Endothelial cell of umbilical vein (primary cell): ENCODE measurements at regions not wholly inside any gene's neighbourhood (a gene's known extent, or its start where the extent isn't known, plus 50 kb on each side); places are given as distances from the start of the nearest gene placed in this dataset.

Source experiments
- BruUV-seq: library from RNA; stranded (reverse); fragments of 400-500 nt; replicated peaks from 2 replicates; lab custom pipeline; 2021; lab: Mats Ljungman, UMichigan
- CTCF ChIA-PET: fragments of 300-600, 350-600 bp; sonication (Branson Sonifier 250); formaldehyde crosslinking; loops from one replicate; lab custom pipeline; 2021; ENCODE audit warnings: antibody characterized with exemption, inconsistent platforms; lab: Charles Lee
- POLR2A ChIA-PET: fragments of 300-600, 350-600 bp; sonication (Branson Sonifier 250); formaldehyde crosslinking; loops from one replicate; lab custom pipeline; 2021; ENCODE audit warnings: antibody characterized with exemption, inconsistent platforms; lab: Charles Lee
- DNase-seq: peaks from one replicate; pipeline ENCODE4 v3.0.0-alpha.2; 2011; ENCODE audit warnings: low read depth, low spot score
- FAIRE-seq: peaks from 2 replicates; lab custom pipeline; 2011; peaks lifted over from hg19 to GRCh38; lab: Jason Lieb, UNC
- H2AFZ ChIP-seq: 2 replicates; pipeline ENCODE4 v1.6.0; 2012; ENCODE audit warnings: low read depth, low read length, control low read depth, inconsistent platforms
- H3K27ac ChIP-seq: 2 replicates; pipeline ENCODE4 v1.5.1; 2011; ENCODE audit warnings: low read depth, mild to moderate bottlenecking, control low read depth, low read length, moderate library complexity; ENCODE audit not compliant: insufficient read depth
- H3K27me3 ChIP-seq, 2 experiments: 2 replicates each; pipeline versions ENCODE4 v1.6.0 to v1.6.1; 2011; ENCODE audit warnings: low read length in 2 of 2, mixed read lengths in 1 of 2; ENCODE audit not compliant: control insufficient read depth in 2 of 2, insufficient read depth in 2 of 2
- H3K36me3 ChIP-seq, 2 experiments: 2 replicates in 1 of 2; 3 replicates in 1 of 2; pipeline ENCODE4 v1.5.1; 2011; ENCODE audit warnings: low read length in 2 of 2, mild to moderate bottlenecking in 1 of 2, moderate library complexity in 1 of 2; ENCODE audit not compliant: control insufficient read depth in 2 of 2, insufficient read depth in 2 of 2; ENCODE audit errors: extremely low read depth in 1 of 2
- H3K4me1 ChIP-seq: 3 replicates; pipeline ENCODE4 v1.5.1; 2011; ENCODE audit warnings: mild to moderate bottlenecking, low read length; ENCODE audit not compliant: control insufficient read depth, insufficient read depth; ENCODE audit errors: extremely low read depth
- H3K4me2 ChIP-seq: 2 replicates; pipeline ENCODE4 v1.6.1; 2011; ENCODE audit warnings: low read length, control low read depth, mixed read lengths; ENCODE audit not compliant: insufficient read depth
- H3K4me3 ChIP-seq, 3 experiments: fragments of 200-600 bp in 1 of 3; sonication (generic), shearing (Covaris generic) in 1 of 3; replicated peaks in 1 of 3; 2 replicates each; pipeline ENCODE4 v1.5.1; 2011 to 2016; ENCODE audit warnings: control low read depth in 3 of 3, low read length in 3 of 3, mild to moderate bottlenecking in 2 of 3, inconsistent platforms in 1 of 3, low read depth in 1 of 3, moderate library complexity in 1 of 3; ENCODE audit not compliant: insufficient read depth in 1 of 3
- H3K79me2 ChIP-seq: 2 replicates; pipeline ENCODE4 v1.6.0; 2012; ENCODE audit warnings: low read length, inconsistent platforms; ENCODE audit not compliant: control insufficient read depth, insufficient read depth
- H3K9ac ChIP-seq: replicated peaks from 2 replicates; pipeline ENCODE3; 2011; ENCODE audit warnings: low read length, control low read depth; ENCODE audit not compliant: insufficient read depth; ENCODE audit errors: extremely low read depth
- H3K9me1 ChIP-seq: replicated peaks from 3 replicates; pipeline ENCODE4 v1.6.0; 2011; ENCODE audit warnings: mild to moderate bottlenecking, low read length; ENCODE audit not compliant: control insufficient read depth, insufficient read depth; ENCODE audit errors: extremely low read depth
- H3K9me3 ChIP-seq: replicated peaks from 2 replicates; pipeline ENCODE4 v1.5.1; 2012; ENCODE audit warnings: low read length, inconsistent platforms; ENCODE audit not compliant: control insufficient read depth, insufficient read depth
- H4K20me1 ChIP-seq: replicated peaks from 2 replicates; pipeline ENCODE3; 2011; ENCODE audit warnings: mild to moderate bottlenecking, low read length; ENCODE audit not compliant: control insufficient read depth, insufficient read depth; ENCODE audit errors: extremely low read depth
- CTCF ChIP-seq, 2 donors: IDR thresholded peaks; 1 replicate in 1 of 2; 2 replicates in 1 of 2; pipeline ENCODE4 v1.5.1; 2011; ENCODE audit warnings: low read length in 2 of 2, mild to moderate bottlenecking in 2 of 2, moderate library complexity in 2 of 2, control low read depth in 1 of 2, inconsistent platforms in 1 of 2, low read depth in 1 of 2; ENCODE audit not compliant: insufficient read depth in 1 of 2; ENCODE audit errors: extremely low read depth in 1 of 2
- FOS ChIP-seq: IDR thresholded peaks from 2 replicates; pipeline ENCODE4 v1.6.1; 2011; ENCODE audit warnings: mild to moderate bottlenecking, low read length, moderate library complexity, borderline replicate concordance; ENCODE audit not compliant: insufficient read depth
- GATA2 ChIP-seq: IDR thresholded peaks from 2 replicates; pipeline ENCODE4 v1.7.0; 2011; ENCODE audit warnings: low read depth, mild to moderate bottlenecking, moderate library complexity, mixed read lengths, low read length; ENCODE audit not compliant: insufficient read length, insufficient read depth
- JUN ChIP-seq: IDR thresholded peaks from 2 replicates; pipeline ENCODE4 v1.6.1; 2011; ENCODE audit warnings: borderline replicate concordance, low read depth; ENCODE audit not compliant: insufficient read length, insufficient read depth
- MYC ChIP-seq: IDR thresholded peaks from one replicate; pipeline ENCODE4 v1.6.1; 2011; ENCODE audit warnings: mild to moderate bottlenecking, low read depth, low read length
- POLR2A ChIP-seq: IDR thresholded peaks from 2 replicates; pipeline ENCODE4 v1.6.1; 2012; ENCODE audit warnings: low read depth, mild to moderate bottlenecking, control low read depth, low read length
- POLR2AphosphoS5 ChIP-seq: IDR thresholded peaks from 2 replicates; pipeline ENCODE4 v1.6.1; 2012; ENCODE audit warnings: low read depth, mild to moderate bottlenecking, control low read depth, low read length, moderate library complexity; ENCODE audit not compliant: insufficient read depth
- dilution Hi-C: fragments of 300-500 bp; cut with MboI; formaldehyde crosslinking; loops from one replicate; pipeline ENCODE4 v1.15.0; 2019; ENCODE audit warnings: low sequenced_read_pairs; ENCODE audit not compliant: extremely low pct_ligation_motif_present
- intact Hi-C: fragments of 100-400 bp; cut with micrococcal nuclease; formaldehyde crosslinking; loops from one replicate; pipeline ENCODE4 v1.10.0; 2022
- TF ChIP-seq, protein P1 (sequence below): IDR thresholded peaks from 2 replicates; pipeline ENCODE4 v1.6.1; 2011; ENCODE audit not compliant: insufficient read depth, insufficient read length

- no peaks in the 10 kb centered on the region for H3K9me3 ChIP-seq
- dilution Hi-C loops (no loop called here), intact Hi-C loops (no loop called here)
- no peak for TF ChIP-seq POLR2A
- no peak for TF ChIP-seq GATA2
- TF ChIP-seq FOS: peak; percentile 63
- H3K4me1 ChIP-seq: no peaks in the 10 kb centered on the region
- H3K27me3 ChIP-seq: no peaks in the 10 kb centered on the region
- H4K20me1 ChIP-seq: no peaks in the 10 kb centered on the region
- no peak overlapping the region for H3K9ac ChIP-seq
- FAIRE-seq (no peak), DNase-seq (no peak)
- H3K27ac ChIP-seq: no peak overlapping the region
- no peak overlapping the region for H3K4me2 ChIP-seq
- H3K79me2 ChIP-seq: no peaks in the 10 kb centered on the region
- no peak overlapping the region for H2AFZ ChIP-seq
- BruUV-seq: no TSS peak
- no peak overlapping the region for H3K4me3 ChIP-seq
- no peaks in the 10 kb centered on the region for H3K36me3 ChIP-seq
- H3K9me1 ChIP-seq: no peaks in the 10 kb centered on the region
- CTCF ChIA-PET: interaction anchor here (1.4 kb wide), 1 partner anchor 16 kb away, joined by 3 read pairs; no protein-coding TSS in a partner anchor
- POLR2A ChIA-PET: no interaction called here
These were observed 1325.0 kb upstream of the CDH2 start for GRCh38 chr18:29501952-29502351.

DNA sequence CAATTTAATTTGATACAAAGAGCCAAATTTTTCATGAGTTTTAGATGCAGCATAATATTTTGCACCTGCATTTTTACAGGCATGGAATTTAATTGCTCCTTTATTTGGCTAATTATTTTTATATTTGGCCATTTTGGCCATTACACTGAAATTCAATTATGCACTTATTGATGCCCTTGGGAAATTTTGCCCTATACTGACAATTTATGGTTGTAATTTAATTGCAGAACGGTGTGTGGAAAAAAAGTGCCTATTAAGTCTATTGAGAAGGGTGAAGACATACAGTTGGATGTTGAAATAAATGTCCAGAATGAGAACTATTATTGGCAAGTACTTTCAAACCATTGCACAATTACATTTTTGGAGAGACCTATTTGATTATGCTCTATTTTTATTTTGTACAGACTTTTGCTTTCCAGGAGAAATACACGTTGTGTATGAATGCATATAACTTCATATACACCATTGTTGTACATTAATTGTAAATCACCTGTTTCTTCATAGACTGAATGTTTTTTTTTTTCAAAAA lies 1319.3 kb upstream of the CDH2 start:
- FAIRE-seq: no peak
- BruUV-seq: no TSS peak
- H3K27me3 ChIP-seq: no peaks in the 10 kb centered on the region
- no peak overlapping the region for H3K27ac ChIP-seq
- no peak overlapping the region for H3K9ac ChIP-seq
- H3K9me1 ChIP-seq: no peaks in the 10 kb centered on the region
- no peak for DNase-seq
- H4K20me1 ChIP-seq: no peaks in the 10 kb centered on the region
- no peaks in the 10 kb centered on the region for H3K36me3 ChIP-seq
- H3K9me3 ChIP-seq: no peaks in the 10 kb centered on the region
- H3K4me3 ChIP-seq: no peak overlapping the region
- H3K79me2 ChIP-seq: no peaks in the 10 kb centered on the region
- CTCF ChIA-PET: no interaction called here
- TF ChIP-seq JUN (no peak), MYC (no peak), GATA2 (no peak), POLR2AphosphoS5 (no peak), FOS (no peak), CTCF (IDR thresholded peaks at IDR 0.05; ENCODE audit: extremely low read depth in 1 of 2, insufficient read depth in 1 of 2, low read depth in 1 of 2, low read length in 2 of 2) (no peak), POLR2A (no peak)
- TF ChIP-seq, protein P1, sequence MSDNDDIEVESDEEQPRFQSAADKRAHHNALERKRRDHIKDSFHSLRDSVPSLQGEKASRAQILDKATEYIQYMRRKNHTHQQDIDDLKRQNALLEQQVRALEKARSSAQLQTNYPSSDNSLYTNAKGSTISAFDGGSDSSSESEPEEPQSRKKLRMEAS: no peak
- dilution Hi-C loops: no loop called here
- POLR2A ChIA-PET: no interaction called here
- no peak overlapping the region for H2AFZ ChIP-seq
- intact Hi-C loops: no loop called here
- H3K4me2 ChIP-seq: no peak overlapping the region
- H3K4me1 ChIP-seq: no peaks in the 10 kb centered on the region
